ENCODE measurements at regions not wholly inside any gene's neighbourhood (a gene's known extent, or its start where the extent isn't known, plus 50 kb on each side); places are given as distances from the start of the nearest gene placed in this dataset.

DNA sequence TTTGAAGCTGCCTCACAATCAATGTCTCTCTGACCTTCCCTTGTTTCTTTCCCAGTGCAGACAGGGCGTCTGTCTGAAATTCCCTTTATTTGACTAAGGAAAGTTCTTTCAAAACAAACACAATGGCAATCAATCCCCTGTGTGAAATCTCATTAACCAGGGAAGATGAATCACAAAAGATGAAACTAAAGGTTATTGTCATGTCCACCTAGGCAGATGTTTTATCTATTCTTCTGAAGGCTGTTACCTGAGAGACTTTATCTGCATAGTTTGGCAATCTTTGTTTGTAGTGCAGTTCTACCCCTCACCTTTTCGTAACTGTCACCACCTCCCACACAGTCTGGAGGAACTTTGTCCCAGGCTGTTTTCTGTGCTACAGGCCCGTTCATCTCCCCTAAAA lies 217.5 kb upstream of the RIOK2 start:
- TF ChIP-seq POLR2AphosphoS5 (IDR thresholded peaks at IDR 0.05; ENCODE audit: low read depth, low read length), result no peak
- TF ChIP-seq, protein P1, sequence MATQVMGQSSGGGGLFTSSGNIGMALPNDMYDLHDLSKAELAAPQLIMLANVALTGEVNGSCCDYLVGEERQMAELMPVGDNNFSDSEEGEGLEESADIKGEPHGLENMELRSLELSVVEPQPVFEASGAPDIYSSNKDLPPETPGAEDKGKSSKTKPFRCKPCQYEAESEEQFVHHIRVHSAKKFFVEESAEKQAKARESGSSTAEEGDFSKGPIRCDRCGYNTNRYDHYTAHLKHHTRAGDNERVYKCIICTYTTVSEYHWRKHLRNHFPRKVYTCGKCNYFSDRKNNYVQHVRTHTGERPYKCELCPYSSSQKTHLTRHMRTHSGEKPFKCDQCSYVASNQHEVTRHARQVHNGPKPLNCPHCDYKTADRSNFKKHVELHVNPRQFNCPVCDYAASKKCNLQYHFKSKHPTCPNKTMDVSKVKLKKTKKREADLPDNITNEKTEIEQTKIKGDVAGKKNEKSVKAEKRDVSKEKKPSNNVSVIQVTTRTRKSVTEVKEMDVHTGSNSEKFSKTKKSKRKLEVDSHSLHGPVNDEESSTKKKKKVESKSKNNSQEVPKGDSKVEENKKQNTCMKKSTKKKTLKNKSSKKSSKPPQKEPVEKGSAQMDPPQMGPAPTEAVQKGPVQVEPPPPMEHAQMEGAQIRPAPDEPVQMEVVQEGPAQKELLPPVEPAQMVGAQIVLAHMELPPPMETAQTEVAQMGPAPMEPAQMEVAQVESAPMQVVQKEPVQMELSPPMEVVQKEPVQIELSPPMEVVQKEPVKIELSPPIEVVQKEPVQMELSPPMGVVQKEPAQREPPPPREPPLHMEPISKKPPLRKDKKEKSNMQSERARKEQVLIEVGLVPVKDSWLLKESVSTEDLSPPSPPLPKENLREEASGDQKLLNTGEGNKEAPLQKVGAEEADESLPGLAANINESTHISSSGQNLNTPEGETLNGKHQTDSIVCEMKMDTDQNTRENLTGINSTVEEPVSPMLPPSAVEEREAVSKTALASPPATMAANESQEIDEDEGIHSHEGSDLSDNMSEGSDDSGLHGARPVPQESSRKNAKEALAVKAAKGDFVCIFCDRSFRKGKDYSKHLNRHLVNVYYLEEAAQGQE (IDR thresholded peaks at IDR 0.05; ENCODE audit: insufficient read depth in 1 of 2, low read depth in 2 of 2, low read length in 2 of 2), result no peak
- TF ChIP-seq TAF1 (IDR thresholded peaks at IDR 0.05; ENCODE audit: borderline replicate concordance, insufficient read depth, low read length), result no peak
